CD14-positive monocyte (primary cell): ENCODE measurements at regions not wholly inside any gene's neighbourhood (a gene's known extent, or its start where the extent isn't known, plus 50 kb on each side); places are given as distances from the start of the nearest gene placed in this dataset.
A peak's percentile ranks its signal among the peaks of the same experiment; 100 is the strongest.

Experiments used
- DNase-seq, 3 donors: peaks; one replicate each; pipeline ENCODE4 v3.0.0-alpha.2; 2011 to 2022
- H2AFZ ChIP-seq: 2 replicates; pipeline ENCODE4 v1.6.0; 2012; ENCODE audit warnings: mild to moderate bottlenecking, low read depth, low read length, inconsistent platforms; ENCODE audit not compliant: insufficient read depth, poor library complexity, severe bottlenecking
- H3K27ac ChIP-seq, 2 donors: 1 replicate in 1 of 2; 2 replicates in 1 of 2; pipeline ENCODE4 v1.5.1; 2012 to 2013; ENCODE audit warnings: low read length in 2 of 2, control low read depth in 1 of 2, inconsistent platforms in 1 of 2, low read depth in 1 of 2, mild to moderate bottlenecking in 1 of 2
- H3K27me3 ChIP-seq, 2 donors: one replicate each; pipeline versions ENCODE4 v1.6.0 to v1.6.1; 2011 to 2013; ENCODE audit warnings: low read length in 2 of 2; ENCODE audit not compliant: control insufficient read depth in 2 of 2, insufficient read depth in 2 of 2
- H3K36me3 ChIP-seq, 2 donors: replicated peaks in 1 of 2; 1 replicate in 1 of 2; 2 replicates in 1 of 2; pipeline versions ENCODE4 v1.5.1 to v1.6.1; 2012 to 2013; ENCODE audit warnings: low read length in 2 of 2, control low read depth in 1 of 2, inconsistent platforms in 1 of 2, mild to moderate bottlenecking in 1 of 2; ENCODE audit not compliant: insufficient read depth in 2 of 2, control insufficient read depth in 1 of 2
- H3K4me1 ChIP-seq, 2 donors: 1 replicate in 1 of 2; 2 replicates in 1 of 2; pipeline versions ENCODE4 v1.5.1 to v1.6.1; 2012 to 2013; ENCODE audit warnings: low read length in 2 of 2, control low read depth in 1 of 2, inconsistent platforms in 1 of 2, mild to moderate bottlenecking in 1 of 2, moderate library complexity in 1 of 2; ENCODE audit not compliant: insufficient read depth in 2 of 2, control insufficient read depth in 1 of 2
- H3K4me2 ChIP-seq: replicated peaks from 2 replicates; pipeline ENCODE3; 2012; ENCODE audit warnings: low read length, moderate library complexity, mild to moderate bottlenecking; ENCODE audit not compliant: poor library complexity, severe bottlenecking; ENCODE audit errors: extremely low read depth
- H3K4me3 ChIP-seq, 3 experiments: fragments of 200-600 bp in 1 of 3; sonication (generic) in 1 of 3; replicated peaks in 1 of 3; 1 replicate in 2 of 3; 2 replicates in 1 of 3; pipeline ENCODE4 v1.5.1; 2011 to 2013; ENCODE audit warnings: low read length in 3 of 3, mild to moderate bottlenecking in 3 of 3, control low read depth in 2 of 3, low read depth in 2 of 3, inconsistent platforms in 1 of 3, moderate library complexity in 1 of 3
- H3K79me2 ChIP-seq: 2 replicates; pipeline ENCODE4 v1.6.0; 2012; ENCODE audit warnings: mild to moderate bottlenecking, control low read depth, inconsistent platforms, low read length, moderate library complexity; ENCODE audit not compliant: insufficient read depth
- H3K9ac ChIP-seq: 2 replicates; pipeline ENCODE4 v1.6.0; 2017; ENCODE audit warnings: low read length, mild to moderate bottlenecking; ENCODE audit not compliant: insufficient read depth, poor library complexity, severe bottlenecking
- H3K9me3 ChIP-seq, 2 donors: replicated peaks in 1 of 2; 1 replicate in 1 of 2; 2 replicates in 1 of 2; pipeline versions ENCODE4 v1.5.1 to v1.6.1; 2012 to 2013; ENCODE audit warnings: low read length in 2 of 2, control low read depth in 1 of 2; ENCODE audit not compliant: control insufficient read depth in 1 of 2, insufficient read depth in 1 of 2
- H4K20me1 ChIP-seq: 2 replicates; pipeline ENCODE4 v1.6.0; 2012; ENCODE audit warnings: mild to moderate bottlenecking, low read length, control low read depth, moderate library complexity; ENCODE audit not compliant: insufficient read depth
- H3K27ac Mint-ChIP-seq, 7 donors: one replicate each; pipeline ENCODE4 v1.8.0; 2020; ENCODE audit warnings: mild to moderate bottlenecking in 7 of 7, mixed read lengths in 7 of 7, moderate library complexity in 6 of 7, inconsistent platforms in 2 of 7
- H3K27me3 Mint-ChIP-seq, 3 donors: one replicate each; pipeline ENCODE4 v1.8.0; 2021 to 2022; ENCODE audit warnings: low read depth in 3 of 3, mild to moderate bottlenecking in 3 of 3, mixed read lengths in 3 of 3, moderate library complexity in 3 of 3, inconsistent platforms in 1 of 3
- H3K36me3 Mint-ChIP-seq, 2 donors: one replicate each; pipeline ENCODE4 v1.8.0; 2020; ENCODE audit warnings: mixed read lengths in 2 of 2, inconsistent platforms in 1 of 2, mild to moderate bottlenecking in 1 of 2
- H3K4me1 Mint-ChIP-seq: one replicate; pipeline ENCODE4 v1.8.0; 2020; ENCODE audit warnings: mild to moderate bottlenecking, mixed read lengths
- H3K4me3 Mint-ChIP-seq, 2 donors: one replicate each; pipeline ENCODE4 v1.8.0; 2020; ENCODE audit warnings: mild to moderate bottlenecking in 2 of 2, mixed read lengths in 2 of 2, moderate library complexity in 1 of 2
- H3K9me3 Mint-ChIP-seq, 7 donors: one replicate each; pipeline ENCODE4 v1.8.0; 2020 to 2022; ENCODE audit warnings: mixed read lengths in 7 of 7, mild to moderate bottlenecking in 6 of 7, moderate library complexity in 6 of 7, inconsistent platforms in 2 of 7
- WGBS: methylation state at CpG from one replicate; pipeline ENCODE4 v1.1.5; 2013; ENCODE audit warnings: missing lambda C conversion rate; ENCODE audit not compliant: insufficient coverage; 5-methylcytosine and 5-hydroxymethylcytosine counted together
- intact Hi-C, 2 donors: fragments of 100-400 bp; cut with micrococcal nuclease; formaldehyde crosslinking; loops; one replicate each; pipeline versions ENCODE4 v1.15.0 to v1.15.1; 2023
- TF ChIP-seq, protein P1 (sequence below): fragments of 200-600 bp; IDR thresholded peaks from one replicate; pipeline ENCODE4 v1.8.0; 2022; ENCODE audit warnings: antibody characterized with exemption, mild to moderate bottlenecking

- TF ChIP-seq, protein P1, sequence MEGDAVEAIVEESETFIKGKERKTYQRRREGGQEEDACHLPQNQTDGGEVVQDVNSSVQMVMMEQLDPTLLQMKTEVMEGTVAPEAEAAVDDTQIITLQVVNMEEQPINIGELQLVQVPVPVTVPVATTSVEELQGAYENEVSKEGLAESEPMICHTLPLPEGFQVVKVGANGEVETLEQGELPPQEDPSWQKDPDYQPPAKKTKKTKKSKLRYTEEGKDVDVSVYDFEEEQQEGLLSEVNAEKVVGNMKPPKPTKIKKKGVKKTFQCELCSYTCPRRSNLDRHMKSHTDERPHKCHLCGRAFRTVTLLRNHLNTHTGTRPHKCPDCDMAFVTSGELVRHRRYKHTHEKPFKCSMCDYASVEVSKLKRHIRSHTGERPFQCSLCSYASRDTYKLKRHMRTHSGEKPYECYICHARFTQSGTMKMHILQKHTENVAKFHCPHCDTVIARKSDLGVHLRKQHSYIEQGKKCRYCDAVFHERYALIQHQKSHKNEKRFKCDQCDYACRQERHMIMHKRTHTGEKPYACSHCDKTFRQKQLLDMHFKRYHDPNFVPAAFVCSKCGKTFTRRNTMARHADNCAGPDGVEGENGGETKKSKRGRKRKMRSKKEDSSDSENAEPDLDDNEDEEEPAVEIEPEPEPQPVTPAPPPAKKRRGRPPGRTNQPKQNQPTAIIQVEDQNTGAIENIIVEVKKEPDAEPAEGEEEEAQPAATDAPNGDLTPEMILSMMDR = no peak
- H3K27me3 Mint-ChIP-seq = peaks cover 2 to 29% (median 8%) of the 10 kb centered on the region in 3 donors
Measured at GRCh38 chr7:25918731-25919130, 233.3 kb upstream of the NFE2L3 start.

DNA sequence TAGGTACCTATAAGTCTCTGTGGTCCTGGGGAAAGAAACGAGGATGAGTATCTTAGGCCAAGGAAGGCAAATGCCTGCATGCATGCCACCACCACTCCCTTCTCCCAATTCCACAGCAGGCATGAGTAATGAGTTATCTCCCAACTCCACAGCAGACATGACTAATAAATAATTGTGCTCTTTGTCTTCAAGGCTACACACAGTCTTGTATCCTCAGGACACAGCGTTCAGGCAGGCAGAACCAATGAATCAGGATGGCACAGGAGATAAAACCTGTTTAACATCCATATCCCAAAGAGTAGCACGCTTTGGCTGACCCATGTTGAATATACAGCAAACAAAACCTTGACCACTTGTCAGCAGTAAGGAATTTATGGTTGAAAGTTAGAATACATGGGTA lies 229.7 kb upstream of the NFE2L3 start:
- H3K4me3 Mint-ChIP-seq = no peak overlapping the region
- no peaks in the 10 kb centered on the region for H3K79me2 ChIP-seq
- H3K9ac ChIP-seq = no peak overlapping the region
- H4K20me1 ChIP-seq = no peaks in the 10 kb centered on the region
- H3K4me2 ChIP-seq = no peak overlapping the region
- H3K27ac ChIP-seq = no peak overlapping the region
- no peaks in the 10 kb centered on the region for H3K36me3 ChIP-seq
- TF ChIP-seq, protein P1 = no peak
- no peak overlapping the region for H2AFZ ChIP-seq
- H3K4me1 ChIP-seq = no peaks in the 10 kb centered on the region
- no peak overlapping the region for H3K27ac Mint-ChIP-seq
- H3K9me3 Mint-ChIP-seq = peaks cover 4 to 17% (median 10%) of the 10 kb centered on the region in 7 donors
- peaks cover 5 to 16% (median 9%) of the 10 kb centered on the region in 3 donors for H3K27me3 Mint-ChIP-seq
- H3K4me3 ChIP-seq = no peak overlapping the region
- intact Hi-C loops = no loop called here
- no peaks in the 10 kb centered on the region for H3K36me3 Mint-ChIP-seq
- peaks cover 0 to 8% of the 10 kb centered on the region in 2 donors for H3K9me3 ChIP-seq
- DNase-seq = no peak
- H3K27me3 ChIP-seq = peaks cover 4 to 5% of the 10 kb centered on the region in 2 donors
- peaks cover 3% of the 10 kb centered on the region for H3K4me1 Mint-ChIP-seq
- WGBS = 83% methylated on average over 2 of the region's 3 CpGs

More at GRCh38 chr7:25918731-25919130, 233.3 kb upstream of the NFE2L3 start:
- Mint-ChIP-seq H3K27ac (no peak overlapping the region), H3K9me3 (peaks cover 4 to 20% (median 9%) of the 10 kb centered on the region in 7 donors), H3K36me3 (no peaks in the 10 kb centered on the region), H3K4me1 (no peaks in the 10 kb centered on the region), H3K4me3 (peak overlapping the region in 1 of 2 donors; percentile 7)
- no peaks in the 10 kb centered on the region for H3K4me1 ChIP-seq
- no CpG with 5 or more reads among the region's 1 CpG for WGBS
- no peaks in the 10 kb centered on the region for H4K20me1 ChIP-seq
- no peak overlapping the region for H3K4me2 ChIP-seq
- H3K27me3 ChIP-seq = peaks cover 9 to 14% of the 10 kb centered on the region in 2 donors
- DNase-seq = no peak
- no peak overlapping the region for H2AFZ ChIP-seq
- H3K4me3 ChIP-seq = no peak overlapping the region
- no peaks in the 10 kb centered on the region for H3K36me3 ChIP-seq
- intact Hi-C loops = no loop called here
- H3K9me3 ChIP-seq = peaks cover 0 to 8% of the 10 kb centered on the region in 2 donors
- H3K27ac ChIP-seq = no peak overlapping the region
- H3K9ac ChIP-seq = no peak overlapping the region
- H3K79me2 ChIP-seq = no peaks in the 10 kb centered on the region
